ENCODE measurements at regions not wholly inside any gene's neighbourhood (a gene's known extent, or its start where the extent isn't known, plus 50 kb on each side); places are given as distances from the start of the nearest gene placed in this dataset.
A peak's percentile ranks its signal among the peaks of the same experiment; 100 is the strongest.
"Not testable (repeated sequence)": the region's sequence is repeated elsewhere in the genome, so short reads cannot be mapped to it uniquely, and the experiment has no call there.

DNA sequence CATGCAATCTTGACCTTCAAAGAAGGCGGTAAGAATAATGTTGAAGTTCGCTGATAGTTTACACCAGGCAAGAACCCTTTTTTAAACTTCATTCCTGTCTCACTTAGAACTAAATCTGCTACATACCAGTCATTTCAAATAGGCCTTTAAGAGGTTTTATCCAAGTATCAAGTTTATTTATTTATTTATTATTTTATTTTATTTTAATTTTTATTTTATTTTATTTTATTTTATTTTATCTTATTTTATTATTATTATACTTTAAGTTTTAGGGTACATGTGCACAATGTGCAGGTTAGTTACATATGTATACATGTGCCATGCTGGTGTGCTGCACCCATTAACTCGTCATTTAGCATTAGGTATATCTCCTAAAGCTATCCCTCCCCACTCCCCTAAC lies 691.6 kb downstream of the ANKRD7 start:
- not testable (repeated sequence) for DNase-seq (ENCODE audit: low spot score)

GRCh38 chr7:118918556-118918955 lies 694.1 kb downstream of the ANKRD7 start:
- DNase-seq (ENCODE audit: low spot score), result peak; percentile 22

- DNase-seq (ENCODE audit: low spot score), result no peak
These were observed 714.3 kb downstream of the ANKRD7 start for GRCh38 chr7:118938845-118939244.

DNA sequence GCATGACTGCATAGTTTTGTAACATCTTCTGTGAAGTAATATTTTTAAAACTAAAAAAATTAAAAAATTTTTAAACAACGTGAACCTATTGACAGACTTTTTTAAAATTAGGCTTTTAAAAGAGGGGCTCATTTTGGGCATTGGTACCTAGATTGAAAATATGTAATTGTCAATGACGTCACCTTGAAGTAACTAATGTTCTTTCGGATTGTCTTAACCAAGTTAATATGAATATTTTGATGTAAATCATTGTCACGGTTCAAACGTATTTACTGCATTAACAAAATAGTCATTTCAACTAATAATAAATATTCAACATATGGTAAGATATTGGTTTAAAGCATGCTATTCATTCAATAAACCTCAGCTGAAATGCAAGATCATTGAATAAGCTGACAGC lies 719.8 kb downstream of the ANKRD7 start:
- DNase-seq (ENCODE audit: low spot score), result no peak

DNA sequence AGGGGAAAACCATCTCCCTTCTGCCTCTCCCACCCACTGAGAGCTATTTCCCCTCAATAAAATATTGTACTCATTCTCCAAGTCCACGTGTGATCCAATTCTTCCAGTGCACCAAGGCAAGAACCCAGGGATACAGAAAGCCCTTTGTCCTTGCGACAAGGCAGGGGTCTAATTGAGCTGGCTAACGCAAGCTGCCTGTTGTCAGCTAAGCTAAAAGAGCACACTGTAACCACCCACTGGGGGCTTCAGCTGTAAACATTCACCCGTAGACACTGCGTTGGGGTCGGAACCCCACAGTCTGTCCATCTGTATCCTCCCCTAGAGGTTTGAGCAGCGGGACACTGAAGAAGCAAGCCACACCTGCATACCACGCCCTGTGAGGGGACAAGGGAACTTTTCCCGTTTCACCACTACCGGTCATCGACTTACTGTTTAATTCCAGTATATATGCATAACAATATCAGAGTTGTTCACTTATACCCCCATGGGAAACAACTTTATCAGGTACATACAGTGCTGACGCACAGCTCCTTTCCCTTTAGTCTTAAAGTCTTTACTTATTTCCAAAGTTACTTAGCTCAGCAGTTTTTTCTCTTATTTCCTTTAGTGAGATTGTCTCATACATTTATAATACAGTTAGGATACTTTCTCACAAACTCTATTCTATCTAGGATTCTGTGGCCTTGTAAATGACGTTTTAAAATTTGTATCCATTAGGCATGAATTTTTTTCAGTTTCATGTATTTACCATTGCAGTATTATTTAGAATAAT lies 721.6 kb downstream of the ANKRD7 start:
- no peak for DNase-seq (ENCODE audit: low spot score)

DNA sequence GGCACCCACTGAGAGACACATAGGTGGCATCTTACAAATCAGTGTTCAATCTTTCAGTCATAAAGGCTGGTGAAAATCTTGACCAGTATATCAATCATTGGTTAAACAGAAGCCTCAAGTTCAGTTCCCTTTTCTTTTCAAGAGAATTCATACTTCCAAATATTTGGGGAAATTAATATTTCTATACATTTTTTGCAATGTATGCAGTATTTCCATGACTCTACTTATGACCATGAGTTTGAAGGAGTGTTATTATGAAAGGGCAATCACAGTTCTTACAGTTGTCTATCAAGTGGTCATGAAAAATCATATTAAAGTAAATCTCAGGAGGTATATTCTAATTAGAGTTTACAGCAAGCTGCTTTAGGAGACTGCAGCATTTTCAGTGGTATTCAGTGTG lies 724.0 kb downstream of the ANKRD7 start:
- no peak for DNase-seq (ENCODE audit: low spot score)

DNA sequence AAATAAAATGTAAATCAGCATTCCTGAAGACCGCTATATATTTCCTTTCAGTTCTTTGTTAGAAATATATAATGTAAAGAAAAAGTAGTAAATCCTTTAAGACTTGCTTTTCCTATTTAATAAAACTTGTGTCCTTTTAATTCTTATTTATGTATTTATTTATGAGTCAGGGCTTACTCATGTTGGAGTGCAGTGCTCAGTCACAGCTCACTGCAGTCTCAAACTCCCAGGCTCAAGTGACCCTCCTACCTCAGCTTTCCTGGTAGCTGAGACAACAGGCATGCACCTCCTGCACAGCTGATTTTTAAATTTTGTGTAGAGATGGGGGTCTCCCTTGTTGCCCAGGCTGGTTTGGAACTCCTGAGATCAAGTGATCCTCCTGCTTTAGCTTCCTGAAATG lies 724.5 kb downstream of the ANKRD7 start:
- DNase-seq (ENCODE audit: low spot score), result no peak

- not testable (repeated sequence) for DNase-seq (ENCODE audit: low spot score)
These were observed 731.8 kb downstream of the ANKRD7 start for GRCh38 chr7:118956285-118956684.

- DNase-seq (ENCODE audit: low spot score), result no peak
These were observed 744.9 kb downstream of the ANKRD7 start for GRCh38 chr7:118969370-118969769.

DNA sequence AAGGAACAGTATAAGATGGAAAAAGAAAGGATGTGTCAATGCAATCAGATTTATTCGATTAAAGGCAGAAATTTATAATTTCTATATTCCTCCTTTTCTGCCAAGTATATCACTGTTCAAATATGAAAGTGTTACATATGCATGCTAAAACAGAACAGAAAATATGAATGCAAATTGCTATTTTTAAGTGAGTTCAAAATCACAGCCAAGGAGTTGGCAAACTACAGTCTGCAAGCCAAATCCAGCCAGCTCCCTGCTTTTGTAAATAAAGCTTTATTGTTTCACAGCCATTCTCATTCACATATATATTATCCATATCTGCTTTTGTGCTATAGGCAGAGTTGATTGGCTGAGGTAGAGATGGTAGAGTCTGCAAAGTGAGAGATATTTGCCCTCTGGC lies 747.2 kb downstream of the ANKRD7 start:
- no peak for DNase-seq (ENCODE audit: low spot score)

- DNase-seq (ENCODE audit: low spot score), result no peak
These were observed 750.3 kb downstream of the ANKRD7 start for GRCh38 chr7:118974836-118975235.

DNA sequence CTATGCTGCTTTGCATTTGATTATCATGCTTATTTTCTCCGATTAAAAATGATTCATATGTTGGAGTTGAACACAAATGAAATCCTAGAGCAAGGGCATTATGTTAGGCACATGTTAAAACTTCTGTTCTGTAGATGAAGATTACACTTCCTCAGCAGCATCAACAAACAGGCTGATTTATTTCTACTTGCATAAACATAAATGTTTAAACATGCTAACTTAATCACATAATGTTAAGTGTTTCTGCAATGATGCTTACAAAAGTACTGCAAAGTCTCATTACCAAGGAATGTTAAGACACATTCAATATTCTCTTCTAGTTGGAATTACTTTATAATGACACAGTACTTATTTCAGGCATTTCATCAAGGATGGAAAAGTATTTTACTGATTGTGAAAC lies 770.8 kb downstream of the ANKRD7 start:
- DNase-seq (ENCODE audit: low spot score), result no peak

- DNase-seq (ENCODE audit: low spot score), result peak; percentile 52
These were observed 782.7 kb downstream of the ANKRD7 start for GRCh38 chr7:119007236-119007635.

DNA sequence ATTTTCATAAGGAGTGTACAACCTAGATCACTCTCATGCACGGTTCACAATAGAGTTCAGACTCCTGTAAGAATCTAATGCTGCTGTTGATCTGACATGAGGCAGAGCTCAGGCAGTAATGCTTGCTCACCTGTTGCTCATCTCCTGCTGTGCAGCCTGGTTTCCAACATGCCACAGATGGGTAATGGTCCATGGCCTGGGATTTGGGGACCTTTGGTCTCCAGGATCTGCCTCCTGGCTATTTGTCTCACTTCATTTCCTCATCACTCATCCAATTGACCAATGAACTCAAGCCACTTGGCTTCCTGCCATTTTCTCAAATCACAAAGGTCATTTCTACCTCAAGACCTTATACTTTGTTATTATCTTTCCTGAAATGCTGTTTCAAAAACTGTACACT lies 786.1 kb downstream of the ANKRD7 start:
- DNase-seq (ENCODE audit: low spot score), result no peak

- DNase-seq (ENCODE audit: low spot score), result no peak
These were observed 801.9 kb downstream of the ANKRD7 start for GRCh38 chr7:119026391-119026790.

- DNase-seq (ENCODE audit: low spot score), result no peak
These were observed 804.2 kb downstream of the ANKRD7 start for GRCh38 chr7:119028736-119029135.

GRCh38 chr7:119032136-119032535 lies 807.6 kb downstream of the ANKRD7 start:
- not testable (repeated sequence) for DNase-seq (ENCODE audit: low spot score)

DNA sequence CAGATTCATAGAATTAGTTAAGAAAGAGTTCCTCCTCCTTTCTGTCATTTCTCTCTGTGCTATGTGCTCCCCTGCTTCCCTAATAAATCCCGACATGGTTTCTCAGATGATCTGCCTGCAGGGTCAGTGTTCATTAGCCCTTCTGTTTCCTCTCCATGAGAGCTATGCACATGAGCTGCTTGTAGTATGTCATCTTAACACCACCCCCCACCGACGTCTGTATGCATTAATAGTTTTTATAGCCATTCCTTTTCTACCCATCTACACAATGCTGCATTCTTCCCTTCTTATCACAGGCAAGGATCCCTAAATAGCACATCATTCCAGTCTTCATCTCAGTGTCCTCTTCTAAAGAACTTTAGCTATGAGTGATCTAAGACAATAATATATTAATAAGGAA lies 809.1 kb downstream of the ANKRD7 start:
- DNase-seq (ENCODE audit: low spot score), result no peak

GRCh38 chr7:119037941-119038340 lies 813.4 kb downstream of the ANKRD7 start:
- no peak for DNase-seq (ENCODE audit: low spot score)

GRCh38 chr7:119046068-119046467 lies 821.6 kb downstream of the ANKRD7 start:
- DNase-seq (ENCODE audit: low spot score), result no peak

GRCh38 chr7:119065966-119066365 lies 841.5 kb downstream of the ANKRD7 start:
- no peak for DNase-seq (ENCODE audit: low spot score)

DNA sequence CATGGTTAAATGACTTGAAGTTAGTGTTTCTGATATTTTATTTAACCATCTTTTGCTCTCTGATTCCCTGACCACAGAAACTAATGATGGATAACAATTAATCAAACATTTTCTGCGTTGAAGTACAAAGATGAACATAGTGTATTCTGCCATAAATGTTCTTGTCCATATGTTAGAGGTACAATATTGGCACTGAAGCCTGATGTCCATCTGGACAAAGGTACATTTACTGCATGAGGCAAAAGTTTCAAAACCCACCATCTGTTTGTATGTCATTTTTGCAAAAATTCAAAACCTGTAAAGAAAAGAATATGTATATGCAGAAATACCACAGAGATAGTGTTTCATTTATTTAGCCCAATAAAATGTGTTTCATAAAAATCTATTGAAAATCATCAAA lies 861.5 kb downstream of the ANKRD7 start:
- DNase-seq (ENCODE audit: low spot score), result no peak

GRCh38 chr7:119090851-119091250 lies 866.3 kb downstream of the ANKRD7 start:
- DNase-seq (ENCODE audit: low spot score), result no peak

DNA sequence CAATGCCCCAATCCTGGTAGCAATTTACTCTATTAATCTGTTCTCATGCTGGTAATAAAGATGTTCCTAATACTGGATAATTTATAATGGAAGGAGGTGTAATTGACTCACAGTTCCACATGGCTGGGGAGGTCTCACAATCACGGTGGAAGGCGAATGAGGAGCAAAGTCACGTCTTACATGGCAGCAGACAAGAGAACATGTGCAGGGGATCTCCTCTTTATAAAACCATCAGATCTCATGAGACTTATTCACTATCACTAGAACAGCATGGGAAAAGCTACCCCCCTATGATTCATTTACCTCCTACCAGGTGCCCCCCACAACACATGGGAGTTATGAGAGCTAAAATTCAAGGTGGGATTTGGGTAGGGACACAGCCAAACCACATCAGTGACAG lies 872.2 kb downstream of the ANKRD7 start:
- no peak for DNase-seq (ENCODE audit: low spot score)

All from umbilical cord (tissue), 1 donor.